OCI-LY3 (cell line): ENCODE measurements at regions not wholly inside any gene's neighbourhood (a gene's known extent, or its start where the extent isn't known, plus 50 kb on each side); places are given as distances from the start of the nearest gene placed in this dataset.

Experiments
- H2AFZ ChIP-seq: fragments of 200-600, 300-600 bp; shearing (Covaris generic); 2 replicates; pipeline ENCODE4 v1.6.0; 2014; ENCODE audit warnings: antibody characterized with exemption, low read depth, low read length
- H3K27ac ChIP-seq: fragments of 200-600, 300-600 bp; sonication (generic); 2 replicates; pipeline ENCODE4 v1.5.1; 2014; ENCODE audit warnings: mild to moderate bottlenecking, low read length, moderate library complexity, mixed read lengths
- H3K27me3 ChIP-seq: fragments of 200-600, 300-600 bp; sonication (generic); 2 replicates; pipeline ENCODE4 v1.6.1; 2014; ENCODE audit warnings: low read depth, low read length, mixed read lengths
- H3K36me3 ChIP-seq: fragments of 200-600, 300-600 bp; sonication (generic); replicated peaks from 2 replicates; pipeline ENCODE3; 2014; ENCODE audit warnings: low read depth, low read length, mixed read lengths
- H3K4me1 ChIP-seq: fragments of 300-600, 200-600 bp; sonication (generic); 2 replicates; pipeline ENCODE4 v1.6.1; 2014; ENCODE audit warnings: low read length, mixed read lengths
- H3K4me2 ChIP-seq: fragments of 200-600, 300-600 bp; sonication (generic); 2 replicates; pipeline ENCODE4 v1.6.1; 2014; ENCODE audit warnings: low read length, mixed read lengths
- H3K4me3 ChIP-seq: fragments of 300-600, 200-600 bp; sonication (generic); 2 replicates; pipeline ENCODE4 v1.5.1; 2014; ENCODE audit warnings: antibody characterized with exemption, mild to moderate bottlenecking, low read length, moderate library complexity
- H3K79me2 ChIP-seq: fragments of 300-600, 200-600 bp; shearing (Covaris generic); 2 replicates; pipeline ENCODE4 v1.6.1; 2014; ENCODE audit warnings: mild to moderate bottlenecking, low read length, mixed read lengths
- H3K9ac ChIP-seq: fragments of 300-600, 200-600 bp; shearing (Covaris generic); 2 replicates; pipeline ENCODE4 v1.6.0; 2014; ENCODE audit warnings: mild to moderate bottlenecking, low read length, moderate library complexity
- H3K9me3 ChIP-seq: fragments of 200-600, 300-600 bp; shearing (Covaris generic); 2 replicates; pipeline ENCODE4 v1.6.1; 2014; ENCODE audit warnings: low read length, mixed read lengths; ENCODE audit not compliant: insufficient read depth
- H4K20me1 ChIP-seq: fragments of 200-600, 300-600 bp; sonication (generic); 2 replicates; pipeline ENCODE4 v1.6.1; 2016; ENCODE audit warnings: low read length, mixed read lengths; ENCODE audit not compliant: insufficient read depth
- CTCF ChIP-seq: fragments of 200-600, 300-600 bp; sonication (generic); IDR thresholded peaks from 2 replicates; pipeline ENCODE4 v1.5.1; 2014; ENCODE audit warnings: antibody characterized with exemption, low read length, low read depth
- EZH2phosphoT487 ChIP-seq: fragments of 200-600 bp; shearing (Covaris generic); IDR thresholded peaks from 2 replicates; pipeline ENCODE4 v1.6.1; 2018; ENCODE audit warnings: antibody characterized with exemption, mixed run types, low read depth

- no peak overlapping the region for H3K27ac ChIP-seq
- H3K79me2 ChIP-seq, result no peaks in the 10 kb centered on the region
- no peak overlapping the region for H3K9ac ChIP-seq
- H3K4me1 ChIP-seq, result no peaks in the 10 kb centered on the region
- H4K20me1 ChIP-seq, result no peaks in the 10 kb centered on the region
- no peak for TF ChIP-seq CTCF
- H3K9me3 ChIP-seq, result no peaks in the 10 kb centered on the region
- no peak overlapping the region for H2AFZ ChIP-seq
- H3K27me3 ChIP-seq, result no peaks in the 10 kb centered on the region
- H3K36me3 ChIP-seq, result no peaks in the 10 kb centered on the region
- H3K4me2 ChIP-seq, result no peak overlapping the region
- H3K4me3 ChIP-seq, result no peak overlapping the region
Measured at GRCh38 chr4:167456619-167457018, 222.3 kb upstream of the SPOCK3 start.

- Histone ChIP-seq H3K9me3 (no peaks in the 10 kb centered on the region), H3K4me3 (no peak overlapping the region), H2AFZ (no peak overlapping the region), H3K4me1 (no peaks in the 10 kb centered on the region), H3K27ac (no peak overlapping the region), H3K9ac (no peak overlapping the region), H3K36me3 (no peaks in the 10 kb centered on the region), H3K4me2 (no peak overlapping the region), H4K20me1 (no peaks in the 10 kb centered on the region), H3K79me2 (no peaks in the 10 kb centered on the region), H3K27me3 (no peaks in the 10 kb centered on the region)
- TF ChIP-seq CTCF (no peak), EZH2phosphoT487 (no peak)
Measured at GRCh38 chr4:167469436-167469835, 235.1 kb upstream of the SPOCK3 start.

GRCh38 chr4:167475951-167476350 is 241.7 kb upstream of the SPOCK3 start:
- Histone ChIP-seq H3K9me3 (no peaks in the 10 kb centered on the region), H3K4me3 (no peak overlapping the region), H3K27me3 (no peaks in the 10 kb centered on the region), H3K4me1 (no peaks in the 10 kb centered on the region), H3K36me3 (no peaks in the 10 kb centered on the region), H3K27ac (no peak overlapping the region), H3K9ac (no peak overlapping the region), H4K20me1 (no peaks in the 10 kb centered on the region), H2AFZ (no peak overlapping the region), H3K4me2 (no peak overlapping the region), H3K79me2 (no peaks in the 10 kb centered on the region)
- no peak for TF ChIP-seq CTCF
- no peak for TF ChIP-seq EZH2phosphoT487

GRCh38 chr4:167492007-167492406 is 257.7 kb upstream of the SPOCK3 start:
- Histone ChIP-seq H3K4me3 (no peak overlapping the region), H3K9ac (no peak overlapping the region), H3K36me3 (no peaks in the 10 kb centered on the region), H3K4me1 (no peaks in the 10 kb centered on the region), H3K79me2 (no peaks in the 10 kb centered on the region), H3K27me3 (no peaks in the 10 kb centered on the region), H3K27ac (no peak overlapping the region), H3K4me2 (no peak overlapping the region), H2AFZ (0 out of 2 replicates have a peak overlapping the region, but pooled peaks have one; percentile 11), H4K20me1 (no peaks in the 10 kb centered on the region), H3K9me3 (no peaks in the 10 kb centered on the region)
- TF ChIP-seq EZH2phosphoT487 (no peak), CTCF (no peak)
